Activated CD4-positive, alpha-beta T cell treated with anti-CD3 and anti-CD28 coated beads, Interleukin-2, amount 10 ng/mL, durations not matched to agents 24 days and 14 days (primary cell): ENCODE measurements at regions not wholly inside any gene's neighbourhood (a gene's known extent, or its start where the extent isn't known, plus 50 kb on each side); places are given as distances from the start of the nearest gene placed in this dataset.
"Not testable (repeated sequence)": the region's sequence is repeated elsewhere in the genome, so short reads cannot be mapped to it uniquely, and the experiment has no call there.

Experiments used
- DNase-seq: peaks from one replicate; pipeline ENCODE4 v3.0.0; 2022
- H3K27ac Mint-ChIP-seq: one replicate; pipeline ENCODE4 v1.8.0; 2022; ENCODE audit warnings: mild to moderate bottlenecking, mixed read lengths
- H3K27me3 Mint-ChIP-seq: one replicate; pipeline ENCODE4 v1.8.0; 2022; ENCODE audit warnings: mixed read lengths
- H3K36me3 Mint-ChIP-seq: one replicate; pipeline ENCODE4 v1.8.0; 2022; ENCODE audit warnings: low read depth, mild to moderate bottlenecking, mixed read lengths
- H3K4me1 Mint-ChIP-seq: one replicate; pipeline ENCODE4 v1.8.0; 2021; ENCODE audit warnings: mixed read lengths
- H3K4me3 Mint-ChIP-seq: one replicate; pipeline ENCODE4 v1.8.0; 2022; ENCODE audit warnings: mild to moderate bottlenecking, moderate library complexity, mixed read lengths
- H3K9me3 Mint-ChIP-seq: one replicate; pipeline ENCODE4 v1.8.0; 2021; ENCODE audit warnings: mixed read lengths
- intact Hi-C: fragments of 100-400 bp; cut with micrococcal nuclease; formaldehyde crosslinking; loops from one replicate; pipeline ENCODE4 v1.15.1; 2023

DNA sequence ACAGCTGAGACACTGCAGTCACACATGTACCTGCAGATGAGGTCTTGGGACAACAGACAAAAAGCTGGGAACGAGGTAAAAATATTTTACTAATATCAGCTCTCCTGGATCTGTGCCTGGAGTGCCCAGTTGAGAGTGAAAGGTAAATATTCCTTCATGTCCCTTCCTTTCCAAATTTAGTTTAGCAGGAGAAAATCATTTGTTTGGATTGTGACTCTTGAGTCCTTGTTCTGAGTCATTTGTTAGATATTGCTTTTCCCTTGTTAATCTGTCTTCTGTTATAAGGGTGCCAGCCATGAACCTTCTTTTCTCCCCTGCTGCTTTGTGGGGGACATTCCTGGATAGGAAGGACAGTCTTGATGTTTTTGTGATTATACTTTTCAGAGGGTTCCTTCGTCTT lies 329.2 kb downstream of the DSC3 start:
- no peaks in the 10 kb centered on the region for H3K4me1 Mint-ChIP-seq

GRCh38 chr18:30712383-30712782 lies 330.2 kb downstream of the DSC3 start:
- H3K36me3 Mint-ChIP-seq: no peaks in the 10 kb centered on the region
- no peak for DNase-seq
- H3K27ac Mint-ChIP-seq: no peak overlapping the region
- H3K27me3 Mint-ChIP-seq: no peaks in the 10 kb centered on the region
- no peaks in the 10 kb centered on the region for H3K9me3 Mint-ChIP-seq
- intact Hi-C loops: no loop called here
- H3K4me3 Mint-ChIP-seq: no peak overlapping the region
- no peaks in the 10 kb centered on the region for H3K4me1 Mint-ChIP-seq

More for the DNA sequence above, 329.2 kb downstream of the DSC3 start:
- Mint-ChIP-seq H3K27me3 (no peaks in the 10 kb centered on the region), H3K27ac (no peak overlapping the region), H3K9me3 (no peaks in the 10 kb centered on the region), H3K4me3 (no peak overlapping the region), H3K36me3 (no peaks in the 10 kb centered on the region)
- no peak for DNase-seq
- intact Hi-C loops: no loop called here

- intact Hi-C loops: no loop called here
- Mint-ChIP-seq H3K4me1 (no peaks in the 10 kb centered on the region), H3K36me3 (no peaks in the 10 kb centered on the region), H3K4me3 (no peak overlapping the region), H3K27me3 (no peaks in the 10 kb centered on the region), H3K9me3 (no peaks in the 10 kb centered on the region), H3K27ac (no peak overlapping the region)
- DNase-seq: no peak
These were observed 332.9 kb downstream of the DSC3 start for GRCh38 chr18:30709595-30709994.

DNA sequence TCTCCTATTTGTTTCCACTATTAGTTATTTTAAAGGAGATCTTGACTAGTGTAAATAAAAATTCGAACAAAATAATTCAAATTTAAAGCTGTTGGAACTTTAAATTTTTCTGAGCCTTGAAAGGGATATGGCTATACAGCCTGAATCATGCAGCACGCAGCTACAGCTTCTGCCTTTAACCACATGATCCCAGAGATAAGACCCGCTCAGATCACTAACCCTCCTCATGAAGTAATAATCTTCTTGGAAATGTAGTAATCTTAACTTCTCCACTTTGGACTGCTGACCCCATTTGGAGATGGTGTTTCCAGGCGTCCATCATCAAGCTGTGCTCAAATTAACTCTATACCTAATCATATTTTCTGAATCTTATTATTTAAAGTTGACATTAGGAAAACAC lies 336.6 kb downstream of the DSC3 start:
- Mint-ChIP-seq H3K4me3 (no peak overlapping the region), H3K36me3 (no peaks in the 10 kb centered on the region), H3K27me3 (no peaks in the 10 kb centered on the region), H3K27ac (no peak overlapping the region), H3K9me3 (no peaks in the 10 kb centered on the region), H3K4me1 (no peaks in the 10 kb centered on the region)
- DNase-seq: no peak
- intact Hi-C loops: no loop called here

DNA sequence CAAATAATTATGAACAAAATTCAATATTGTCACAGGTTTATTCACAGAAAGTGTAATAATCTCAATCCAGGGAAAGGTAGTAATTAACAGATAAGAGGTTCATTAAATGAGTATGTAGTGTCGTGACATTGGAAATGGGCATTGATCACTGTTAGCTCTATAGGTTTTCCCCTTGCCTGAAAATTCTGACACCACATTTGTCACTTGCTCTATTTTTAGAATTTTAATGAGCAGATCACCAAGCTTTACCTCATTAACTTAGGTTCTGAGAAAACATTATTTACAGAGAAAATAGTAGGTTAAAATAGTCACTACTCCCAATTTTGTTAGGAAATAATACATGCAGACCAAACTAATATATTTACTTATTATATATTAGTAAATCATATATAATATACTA lies 344.0 kb downstream of the DSC3 start:
- intact Hi-C loops: no loop called here

GRCh38 chr18:30696201-30696600 lies 346.3 kb downstream of the DSC3 start:
- no peak overlapping the region for H3K27ac Mint-ChIP-seq
- H3K9me3 Mint-ChIP-seq: peaks cover 3% of the 10 kb centered on the region
- H3K36me3 Mint-ChIP-seq: no peaks in the 10 kb centered on the region
- no peaks in the 10 kb centered on the region for H3K4me1 Mint-ChIP-seq
- DNase-seq: no peak
- no peaks in the 10 kb centered on the region for H3K27me3 Mint-ChIP-seq
- intact Hi-C loops: no loop called here
- no peak overlapping the region for H3K4me3 Mint-ChIP-seq

More for the DNA sequence above, 344.0 kb downstream of the DSC3 start:
- DNase-seq: no peak
- H3K27ac Mint-ChIP-seq: no peak overlapping the region
- no peaks in the 10 kb centered on the region for H3K27me3 Mint-ChIP-seq
- no peaks in the 10 kb centered on the region for H3K36me3 Mint-ChIP-seq
- H3K4me1 Mint-ChIP-seq: no peaks in the 10 kb centered on the region
- no peak overlapping the region for H3K4me3 Mint-ChIP-seq
- peaks cover 3% of the 10 kb centered on the region for H3K9me3 Mint-ChIP-seq

DNA sequence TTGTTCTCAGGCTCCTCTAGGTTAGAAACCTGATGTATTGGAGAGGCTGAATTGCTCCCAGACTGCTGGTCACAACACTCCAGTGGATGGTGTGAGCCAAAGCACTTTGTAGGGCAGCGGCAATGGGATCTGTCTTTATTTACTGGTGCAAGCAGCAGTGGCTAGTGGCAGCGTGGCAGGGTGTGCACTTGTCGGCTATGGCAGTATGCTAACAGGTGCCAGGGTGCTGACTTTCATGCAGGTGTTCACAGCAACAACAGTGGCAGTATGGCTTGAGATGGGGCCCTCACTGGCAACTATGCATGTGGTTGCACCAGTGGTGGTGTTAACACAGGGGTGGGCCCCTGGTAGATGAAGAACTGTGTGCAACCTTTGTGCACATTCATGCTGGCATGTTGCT lies 347.8 kb downstream of the DSC3 start:
- Mint-ChIP-seq H3K27ac (no peak overlapping the region), H3K36me3 (no peaks in the 10 kb centered on the region), H3K27me3 (no peaks in the 10 kb centered on the region), H3K4me1 (no peaks in the 10 kb centered on the region), H3K4me3 (no peak overlapping the region), H3K9me3 (peaks cover 3% of the 10 kb centered on the region)
- DNase-seq: no peak
- intact Hi-C loops: no loop called here

DNA sequence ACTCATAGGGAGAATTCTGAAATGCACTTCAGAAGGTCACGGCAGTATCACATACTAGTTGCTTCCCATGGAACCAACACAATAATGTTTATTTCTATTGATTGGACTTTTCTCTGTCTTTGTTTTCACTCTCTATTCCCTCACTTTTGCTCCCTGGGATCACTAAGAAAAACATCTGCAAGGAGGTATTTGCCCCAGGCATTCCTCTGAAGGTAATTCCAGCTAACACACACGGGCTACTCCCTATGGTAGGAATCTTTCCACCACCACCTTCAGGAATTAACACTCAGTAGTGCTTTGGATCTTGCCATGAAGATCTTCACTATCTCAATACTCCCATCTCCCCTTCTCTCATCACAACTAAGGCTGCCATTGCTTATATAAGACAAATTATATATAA lies 353.3 kb downstream of the DSC3 start:
- DNase-seq: no peak
- Mint-ChIP-seq H3K36me3 (no peaks in the 10 kb centered on the region), H3K4me1 (no peaks in the 10 kb centered on the region), H3K9me3 (peaks cover 8% of the 10 kb centered on the region), H3K4me3 (no peak overlapping the region), H3K27ac (no peak overlapping the region), H3K27me3 (no peaks in the 10 kb centered on the region)
- intact Hi-C loops: no loop called here

GRCh38 chr18:30687501-30687900 lies 355.0 kb downstream of the DSC3 start:
- H3K9me3 Mint-ChIP-seq: peaks cover 8% of the 10 kb centered on the region
- intact Hi-C loops: no loop called here
- H3K27ac Mint-ChIP-seq: no peak overlapping the region
- no peaks in the 10 kb centered on the region for H3K36me3 Mint-ChIP-seq
- no peaks in the 10 kb centered on the region for H3K4me1 Mint-ChIP-seq
- H3K27me3 Mint-ChIP-seq: no peaks in the 10 kb centered on the region
- no peak overlapping the region for H3K4me3 Mint-ChIP-seq
- no peak for DNase-seq

DNA sequence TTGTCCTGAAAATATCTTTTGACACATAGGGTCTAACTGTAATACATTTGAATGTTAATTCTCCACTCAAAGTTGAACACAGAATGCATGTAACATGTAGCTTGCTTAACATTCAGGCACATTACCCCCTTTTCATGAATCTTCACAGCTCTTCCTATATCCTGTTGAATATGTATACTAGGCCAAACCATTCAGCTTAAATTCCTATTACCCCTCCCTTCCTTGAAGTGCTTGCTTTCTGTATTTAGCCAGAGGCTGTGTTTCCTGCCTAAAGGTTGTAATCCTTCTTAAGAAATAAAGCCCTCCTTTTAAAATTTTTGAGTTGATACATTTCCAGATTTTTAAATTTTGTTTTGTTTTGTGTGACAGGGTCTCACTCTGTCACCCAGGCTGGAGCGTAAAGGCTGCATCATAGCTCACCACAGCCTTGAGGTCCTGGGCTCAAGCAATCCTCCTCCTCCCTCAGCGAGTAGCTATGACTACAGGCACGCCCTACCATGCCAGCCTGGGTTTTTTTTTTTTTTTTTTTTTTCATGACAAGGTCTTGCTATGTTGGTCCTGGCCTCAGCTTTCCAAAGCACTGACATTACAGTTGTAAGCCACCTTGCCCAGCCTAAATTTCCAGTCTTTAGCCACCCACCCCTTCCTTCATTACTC lies 357.6 kb downstream of the DSC3 start:
- no peak for DNase-seq
- H3K36me3 Mint-ChIP-seq: no peaks in the 10 kb centered on the region
- H3K27ac Mint-ChIP-seq: no peak overlapping the region
- H3K27me3 Mint-ChIP-seq: no peaks in the 10 kb centered on the region
- H3K9me3 Mint-ChIP-seq: peaks cover 8% of the 10 kb centered on the region
- no peak overlapping the region for H3K4me3 Mint-ChIP-seq
- H3K4me1 Mint-ChIP-seq: no peaks in the 10 kb centered on the region
- intact Hi-C loops: no loop called here

DNA sequence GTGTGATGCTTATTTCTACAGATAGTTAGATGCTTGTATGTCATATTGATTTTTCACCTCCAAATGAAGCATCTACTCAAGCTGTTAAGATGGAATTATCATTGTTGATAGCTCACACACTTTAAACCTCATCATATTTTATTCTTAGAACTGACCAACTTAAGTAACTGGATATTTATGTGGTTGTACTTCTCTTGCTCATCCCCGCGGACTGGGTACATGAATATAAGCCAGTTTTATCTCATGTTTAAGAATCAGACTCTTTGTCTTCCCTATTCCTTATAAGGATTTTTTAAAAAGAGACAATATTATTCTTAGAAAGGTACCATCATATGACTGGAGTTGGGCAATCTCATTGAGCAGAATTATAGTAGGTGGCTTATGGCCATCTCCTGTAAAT lies 358.7 kb downstream of the DSC3 start:
- H3K27ac Mint-ChIP-seq: no peak overlapping the region
- H3K9me3 Mint-ChIP-seq: peaks cover 8% of the 10 kb centered on the region
- H3K27me3 Mint-ChIP-seq: no peaks in the 10 kb centered on the region
- no peaks in the 10 kb centered on the region for H3K4me1 Mint-ChIP-seq
- DNase-seq: no peak
- intact Hi-C loops: no loop called here
- no peaks in the 10 kb centered on the region for H3K36me3 Mint-ChIP-seq
- no peak overlapping the region for H3K4me3 Mint-ChIP-seq

DNA sequence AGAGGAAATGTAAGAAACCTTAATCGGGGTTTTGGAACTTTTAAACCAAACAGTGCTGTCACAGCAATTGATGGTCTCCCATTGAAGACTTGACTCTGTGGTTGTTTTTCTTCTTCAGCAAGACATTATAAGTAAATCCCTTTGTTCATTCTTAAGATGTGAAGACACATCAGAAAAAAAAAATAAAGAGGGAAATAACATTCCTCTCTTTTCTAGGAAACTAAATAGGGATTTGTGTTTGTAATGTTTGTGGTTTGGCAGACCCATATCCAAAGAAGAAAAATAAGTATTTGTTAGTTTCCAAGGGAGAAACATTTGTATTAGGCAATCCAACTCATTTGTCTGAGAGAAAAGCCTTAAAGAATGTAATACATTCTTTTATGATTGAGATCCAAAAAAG lies 359.9 kb downstream of the DSC3 start:
- no peak overlapping the region for H3K27ac Mint-ChIP-seq
- H3K27me3 Mint-ChIP-seq: no peaks in the 10 kb centered on the region
- no peaks in the 10 kb centered on the region for H3K36me3 Mint-ChIP-seq
- H3K4me3 Mint-ChIP-seq: no peak overlapping the region
- intact Hi-C loops: no loop called here
- H3K9me3 Mint-ChIP-seq: no peaks in the 10 kb centered on the region
- DNase-seq: no peak
- no peaks in the 10 kb centered on the region for H3K4me1 Mint-ChIP-seq

GRCh38 chr18:30679285-30679930 lies 363.1 kb downstream of the DSC3 start:
- Mint-ChIP-seq H3K9me3 (no peaks in the 10 kb centered on the region), H3K4me3 (no peak overlapping the region), H3K4me1 (no peaks in the 10 kb centered on the region), H3K27me3 (no peaks in the 10 kb centered on the region), H3K27ac (no peak overlapping the region), H3K36me3 (no peaks in the 10 kb centered on the region)
- intact Hi-C loops: no loop called here
- no peak for DNase-seq

DNA sequence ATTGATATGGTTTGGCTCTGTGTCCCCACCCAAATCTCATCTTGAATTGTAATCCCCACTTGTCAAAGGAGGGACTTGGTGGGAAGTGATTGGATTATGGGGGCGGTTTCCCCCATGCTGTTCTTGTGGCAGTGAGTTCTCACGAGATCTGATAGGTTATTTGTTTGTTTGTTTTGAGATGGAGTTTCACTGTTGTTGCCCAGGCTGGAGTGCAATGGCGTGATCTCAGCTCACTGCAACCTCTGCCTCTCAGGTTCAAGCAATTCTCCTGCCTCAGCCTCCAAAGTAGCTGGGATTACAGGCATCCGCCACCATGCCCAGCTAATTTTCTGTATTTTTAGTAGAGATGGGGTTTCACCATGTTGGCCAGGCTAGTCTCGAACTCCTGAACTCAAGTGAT lies 364.7 kb downstream of the DSC3 start:
- intact Hi-C loops, DNase-seq, H3K27ac Mint-ChIP-seq, H3K27me3 Mint-ChIP-seq, H3K4me1 Mint-ChIP-seq, H3K9me3 Mint-ChIP-seq, H3K36me3 Mint-ChIP-seq, H3K4me3 Mint-ChIP-seq: not testable (repeated sequence)

DNA sequence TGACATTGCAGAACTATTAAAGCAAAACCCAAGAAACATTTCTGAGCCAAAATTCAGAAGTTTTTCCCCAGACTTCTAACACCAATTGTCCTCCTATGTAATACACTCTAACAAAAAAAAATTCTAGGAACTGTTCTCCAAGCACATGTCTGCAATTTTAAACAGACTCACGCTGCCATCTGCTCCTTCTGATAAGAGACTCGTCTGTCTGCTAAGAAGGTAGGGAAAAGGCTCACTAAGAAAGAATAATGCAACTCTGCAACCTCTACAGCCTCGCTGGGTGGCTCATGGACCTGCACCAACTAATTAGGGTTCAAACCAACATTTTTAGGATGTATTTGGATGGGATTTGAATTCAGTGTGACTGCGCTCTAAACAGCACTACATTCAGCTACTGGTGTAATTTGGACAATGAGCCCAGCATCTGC lies 366.5 kb downstream of the DSC3 start:
- Mint-ChIP-seq H3K36me3 (no peaks in the 10 kb centered on the region), H3K4me3 (no peak overlapping the region), H3K9me3 (no peaks in the 10 kb centered on the region), H3K27me3 (no peaks in the 10 kb centered on the region), H3K27ac (no peak overlapping the region), H3K4me1 (no peaks in the 10 kb centered on the region)
- DNase-seq: no peak
- intact Hi-C loops: no loop called here
